ENCODE measurements at regions not wholly inside any gene's neighbourhood (a gene's known extent, or its start where the extent isn't known, plus 50 kb on each side); places are given as distances from the start of the nearest gene placed in this dataset.

DNA sequence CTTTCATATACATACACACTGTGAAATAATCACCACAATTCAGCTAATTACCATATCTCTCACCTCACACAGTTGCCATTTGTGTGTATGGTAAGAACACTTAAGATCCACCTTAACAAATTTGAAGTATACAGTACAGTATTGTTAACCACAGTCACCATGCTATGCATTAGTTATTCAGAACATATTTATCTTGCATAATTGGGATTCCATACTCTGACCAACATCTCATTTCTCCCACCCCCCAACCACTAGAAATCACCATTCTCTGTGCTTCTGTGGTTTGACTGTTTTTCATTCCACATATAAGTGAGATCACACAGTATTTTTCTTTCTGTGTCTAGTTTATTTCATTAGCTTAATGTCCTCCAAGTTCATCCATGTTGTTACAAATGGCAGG lies 247.7 kb upstream of the CTNNB1 start:
- Histone ChIP-seq H3K4me3 (no peak overlapping the region), H3K4me1 (ENCODE audit: insufficient read depth) (no peaks in the 10 kb centered on the region), H2AFZ (no peak overlapping the region), H3K27me3 (replicated peaks; ENCODE audit: insufficient read depth) (no peaks in the 10 kb centered on the region), H3K27ac (no peak overlapping the region), H3K9me2 (ENCODE audit: insufficient read depth) (no peaks in the 10 kb centered on the region), H3K4me2 (ENCODE audit: unreplicated experiment) (no peak overlapping the region), H3K9me3 (ENCODE audit: low read depth) (no peaks in the 10 kb centered on the region), H3K36me3 (ENCODE audit: low read depth) (no peaks in the 10 kb centered on the region), H3F3A (ENCODE audit: insufficient read depth) (no peaks in the 10 kb centered on the region), H4K20me1 (ENCODE audit: insufficient read depth) (no peaks in the 10 kb centered on the region), H3K79me2 (ENCODE audit: insufficient read depth) (no peaks in the 10 kb centered on the region), H3K9ac (no peak overlapping the region)
- in situ Hi-C loops (cut with MboI), result no loop called here
- TF ChIP-seq EZH2phosphoT487 (IDR thresholded peaks at IDR 0.05; ENCODE audit: insufficient read depth, low read depth) (no peak), EZH2 (IDR thresholded peaks at IDR 0.05; ENCODE audit: insufficient read depth, poor library complexity, severe bottlenecking) (no peak)
- DNase-seq, result peak; percentile 29

GRCh38 chr3:40961104-40961857 lies 238.0 kb upstream of the CTNNB1 start:
- H3K79me2 ChIP-seq (ENCODE audit: insufficient read depth), result no peaks in the 10 kb centered on the region
- H3K4me1 ChIP-seq (ENCODE audit: insufficient read depth), result no peaks in the 10 kb centered on the region
- TF ChIP-seq EZH2phosphoT487 (IDR thresholded peaks at IDR 0.05; ENCODE audit: insufficient read depth, low read depth) (no peak), EZH2 (IDR thresholded peaks at IDR 0.05; ENCODE audit: insufficient read depth, poor library complexity, severe bottlenecking) (no peak)
- H3K4me3 ChIP-seq, result no peak overlapping the region
- no peak overlapping the region for H3K27ac ChIP-seq
- no peak overlapping the region for H2AFZ ChIP-seq
- DNase-seq, result no peak
- H3K9me2 ChIP-seq (ENCODE audit: insufficient read depth), result no peaks in the 10 kb centered on the region
- H4K20me1 ChIP-seq (ENCODE audit: insufficient read depth), result no peaks in the 10 kb centered on the region
- H3K4me2 ChIP-seq (ENCODE audit: unreplicated experiment), result no peak overlapping the region
- WGBS, 2 experiments (ENCODE audit: low coverage in 1 of 2, low lambda C conversion rate in 2 of 2, missing lambda C conversion rate in 2 of 2), result 57 to 59% methylated on average over 5 of the region's 5 CpGs
- no peak overlapping the region for H3K9ac ChIP-seq
- H3F3A ChIP-seq (ENCODE audit: insufficient read depth), result no peaks in the 10 kb centered on the region
- H3K36me3 ChIP-seq (ENCODE audit: low read depth), result no peaks in the 10 kb centered on the region
- in situ Hi-C loops (cut with MboI), result no loop called here
- H3K9me3 ChIP-seq (ENCODE audit: low read depth), result no peaks in the 10 kb centered on the region
- no peaks in the 10 kb centered on the region for H3K27me3 ChIP-seq (replicated peaks; ENCODE audit: insufficient read depth)

- H3K27me3 ChIP-seq (replicated peaks; ENCODE audit: insufficient read depth), result no peaks in the 10 kb centered on the region
- H3K9ac ChIP-seq, result no peak overlapping the region
- H3K27ac ChIP-seq, result no peak overlapping the region
- no peaks in the 10 kb centered on the region for H4K20me1 ChIP-seq (ENCODE audit: insufficient read depth)
- in situ Hi-C loops (cut with MboI), result no loop called here
- H3K36me3 ChIP-seq (ENCODE audit: low read depth), result no peaks in the 10 kb centered on the region
- no peaks in the 10 kb centered on the region for H3K79me2 ChIP-seq (ENCODE audit: insufficient read depth)
- no peaks in the 10 kb centered on the region for H3K4me1 ChIP-seq (ENCODE audit: insufficient read depth)
- WGBS, 2 experiments (ENCODE audit: low coverage in 1 of 2, low lambda C conversion rate in 2 of 2, missing lambda C conversion rate in 2 of 2), result 49 to 66% methylated on average over 2 of the region's 2 CpGs
- no peak overlapping the region for H3K4me2 ChIP-seq (ENCODE audit: unreplicated experiment)
- no peaks in the 10 kb centered on the region for H3K9me2 ChIP-seq (ENCODE audit: insufficient read depth)
- DNase-seq, result no peak
- H3F3A ChIP-seq (ENCODE audit: insufficient read depth), result no peaks in the 10 kb centered on the region
- H3K4me3 ChIP-seq, result no peak overlapping the region
- H3K9me3 ChIP-seq (ENCODE audit: low read depth), result no peaks in the 10 kb centered on the region
- H2AFZ ChIP-seq, result no peak overlapping the region
- no peak for TF ChIP-seq EZH2phosphoT487 (IDR thresholded peaks at IDR 0.05; ENCODE audit: insufficient read depth, low read depth)
- no peak for TF ChIP-seq EZH2 (IDR thresholded peaks at IDR 0.05; ENCODE audit: insufficient read depth, poor library complexity, severe bottlenecking)
Observed at GRCh38 chr3:40962721-40963120, 236.6 kb upstream of the CTNNB1 start.

GRCh38 chr3:40968666-40969065 lies 230.6 kb upstream of the CTNNB1 start:
- H3F3A ChIP-seq (ENCODE audit: insufficient read depth), result peaks cover 16% of the 10 kb centered on the region
- WGBS, 2 experiments (ENCODE audit: low coverage in 1 of 2, low lambda C conversion rate in 2 of 2, missing lambda C conversion rate in 2 of 2), result 80 to 87% methylated on average over 1 of the region's 1 CpG
- TF ChIP-seq EZH2phosphoT487 (IDR thresholded peaks at IDR 0.05; ENCODE audit: insufficient read depth, low read depth) (no peak), EZH2 (IDR thresholded peaks at IDR 0.05; ENCODE audit: insufficient read depth, poor library complexity, severe bottlenecking) (no peak)
- peaks cover 14% of the 10 kb centered on the region for H3K4me1 ChIP-seq (ENCODE audit: insufficient read depth)
- in situ Hi-C loops (cut with MboI), result no loop called here
- H3K4me3 ChIP-seq, result no peak overlapping the region
- no peaks in the 10 kb centered on the region for H4K20me1 ChIP-seq (ENCODE audit: insufficient read depth)
- H3K4me2 ChIP-seq (ENCODE audit: unreplicated experiment), result no peak overlapping the region
- no peaks in the 10 kb centered on the region for H3K27me3 ChIP-seq (replicated peaks; ENCODE audit: insufficient read depth)
- no peaks in the 10 kb centered on the region for H3K9me3 ChIP-seq (ENCODE audit: low read depth)
- H3K9ac ChIP-seq, result no peak overlapping the region
- H3K27ac ChIP-seq, result no peak overlapping the region
- H3K36me3 ChIP-seq (ENCODE audit: low read depth), result no peaks in the 10 kb centered on the region
- H2AFZ ChIP-seq, result no peak overlapping the region
- no peak for DNase-seq
- H3K79me2 ChIP-seq (ENCODE audit: insufficient read depth), result no peaks in the 10 kb centered on the region
- H3K9me2 ChIP-seq (ENCODE audit: insufficient read depth), result no peaks in the 10 kb centered on the region

- Histone ChIP-seq H3K4me1 (ENCODE audit: insufficient read depth) (peaks cover 14% of the 10 kb centered on the region), H3K27ac (no peak overlapping the region), H3F3A (ENCODE audit: insufficient read depth) (peaks cover 16% of the 10 kb centered on the region), H3K4me3 (no peak overlapping the region), H3K36me3 (ENCODE audit: low read depth) (no peaks in the 10 kb centered on the region), H3K79me2 (ENCODE audit: insufficient read depth) (no peaks in the 10 kb centered on the region), H3K9me3 (ENCODE audit: low read depth) (no peaks in the 10 kb centered on the region), H3K9ac (no peak overlapping the region), H4K20me1 (ENCODE audit: insufficient read depth) (no peaks in the 10 kb centered on the region), H3K9me2 (ENCODE audit: insufficient read depth) (no peaks in the 10 kb centered on the region), H2AFZ (no peak overlapping the region), H3K4me2 (ENCODE audit: unreplicated experiment) (no peak overlapping the region), H3K27me3 (replicated peaks; ENCODE audit: insufficient read depth) (no peaks in the 10 kb centered on the region)
- WGBS, 2 experiments (ENCODE audit: low coverage in 1 of 2, low lambda C conversion rate in 2 of 2, missing lambda C conversion rate in 2 of 2), result 82 to 84% methylated on average over 3 of the region's 3 CpGs
- in situ Hi-C loops (cut with MboI), result no loop called here
- TF ChIP-seq EZH2phosphoT487 (IDR thresholded peaks at IDR 0.05; ENCODE audit: insufficient read depth, low read depth) (no peak), EZH2 (IDR thresholded peaks at IDR 0.05; ENCODE audit: insufficient read depth, poor library complexity, severe bottlenecking) (no peak)
- no peak for DNase-seq
Observed at GRCh38 chr3:40969341-40969740, 230.0 kb upstream of the CTNNB1 start.
